HG03103 (cell line): ENCODE measurements at regions not wholly inside any gene's neighbourhood (a gene's known extent, or its start where the extent isn't known, plus 50 kb on each side); places are given as distances from the start of the nearest gene placed in this dataset.

ENCODE experiments used
- ATAC-seq: cut with Tn5 transposase; IDR thresholded peaks from one replicate; pipeline ENCODE4 v1.9.1; 2021; ENCODE audit warnings: low read depth; ENCODE audit not compliant: unreplicated experiment

DNA sequence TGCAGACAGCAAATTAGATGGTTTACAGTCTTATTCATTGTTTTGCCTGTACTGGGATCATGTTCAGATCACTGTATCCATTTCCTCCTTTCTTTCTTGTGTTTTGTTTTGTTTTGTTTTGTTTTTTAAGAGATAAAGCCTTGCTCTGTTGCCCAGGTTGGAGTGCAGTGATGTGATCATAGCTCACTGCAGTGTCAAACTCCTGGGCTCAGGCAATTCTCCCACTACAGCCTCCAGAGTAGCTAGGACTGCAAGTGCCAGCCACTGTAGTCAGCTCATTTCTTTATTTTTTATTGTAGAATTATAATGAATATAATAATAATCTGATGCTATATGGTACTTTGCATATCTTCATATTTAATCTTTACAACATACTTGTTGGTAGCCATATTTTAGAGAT, 403.7 kb upstream of the B3GALT2 start:
- ATAC-seq: no peak

DNA sequence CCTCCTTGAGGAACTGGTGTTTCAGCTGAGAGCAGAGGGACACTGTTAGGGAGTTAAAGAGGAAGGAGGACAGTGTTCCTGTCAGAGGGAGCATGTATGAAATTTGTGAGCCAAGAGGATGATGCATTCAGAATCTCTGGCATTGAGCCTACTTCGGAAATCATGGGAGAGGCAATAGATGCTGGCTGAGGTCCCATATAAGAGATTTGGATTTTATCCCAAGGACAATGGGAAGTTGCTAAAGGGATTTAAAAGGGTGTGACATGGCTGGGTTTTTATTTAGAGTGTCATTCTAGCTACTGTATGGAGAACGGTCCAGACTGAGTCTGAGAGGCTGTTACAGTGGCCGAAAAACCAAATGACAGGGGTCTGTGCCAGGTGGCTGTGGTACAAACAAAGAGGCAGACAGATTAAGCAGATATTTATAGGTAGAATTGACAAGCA, 403.2 kb upstream of the B3GALT2 start:
- ATAC-seq: no peak

DNA sequence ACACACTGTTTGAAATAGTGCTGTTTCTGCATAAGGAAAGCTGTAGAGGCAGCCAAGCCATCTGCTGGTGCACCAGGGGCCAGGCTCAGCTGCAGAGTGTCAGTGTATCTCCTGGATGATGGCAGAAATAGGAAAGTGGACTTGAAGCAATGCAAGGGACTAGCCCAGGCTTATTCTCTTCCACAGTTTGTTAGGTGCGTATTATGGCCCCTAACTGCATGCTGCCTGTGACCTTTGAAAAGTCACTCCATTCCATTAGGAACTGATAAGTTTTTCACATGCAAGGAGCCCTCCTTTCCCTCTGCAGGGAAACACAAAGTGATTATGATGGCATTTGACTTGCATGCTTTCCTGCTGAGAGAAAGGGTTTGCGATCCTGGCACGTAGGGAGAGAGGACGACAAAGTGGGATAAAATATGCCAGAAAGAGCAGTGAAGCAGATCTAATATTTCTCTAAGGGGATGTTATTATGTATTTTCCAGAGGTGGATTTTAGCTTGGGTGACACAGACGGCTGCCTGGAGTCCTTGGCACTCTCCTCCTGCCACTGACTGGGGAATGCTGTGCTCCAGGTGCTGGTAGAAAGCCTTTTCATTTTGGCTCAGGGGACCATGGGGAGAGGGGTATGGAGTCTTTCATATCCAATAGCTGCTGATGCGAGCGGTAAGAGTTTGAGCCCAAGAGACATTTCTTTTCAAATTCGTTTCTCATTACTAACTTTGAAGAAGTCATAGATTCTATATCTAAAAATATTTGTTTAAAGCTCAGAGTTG, 402.1 kb upstream of the B3GALT2 start:
- ATAC-seq: no peak

DNA sequence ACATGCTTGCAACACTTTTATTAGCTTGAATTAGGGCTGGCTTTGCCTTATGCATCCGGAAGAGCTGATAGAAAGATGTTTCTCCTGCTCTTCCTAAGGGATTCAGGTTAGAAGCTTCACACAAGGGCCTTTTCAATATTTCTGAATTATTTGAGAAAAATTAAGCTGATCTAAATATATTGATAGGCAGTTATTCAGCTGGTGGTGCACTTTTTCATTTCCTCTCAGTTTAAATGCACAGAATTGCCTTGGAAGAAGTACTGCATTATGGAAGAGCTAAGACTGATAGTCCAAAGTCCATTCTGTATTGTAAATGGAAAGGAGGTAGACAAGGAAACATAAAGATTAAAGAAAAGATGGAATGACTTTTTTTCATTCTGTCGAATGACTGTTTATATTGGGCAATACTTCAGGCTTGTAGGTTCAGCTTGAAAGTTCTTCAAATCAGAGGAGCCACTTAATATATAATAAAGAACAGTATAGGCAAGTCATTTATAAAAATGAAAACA, 398.4 kb upstream of the B3GALT2 start:
- no peak for ATAC-seq

DNA sequence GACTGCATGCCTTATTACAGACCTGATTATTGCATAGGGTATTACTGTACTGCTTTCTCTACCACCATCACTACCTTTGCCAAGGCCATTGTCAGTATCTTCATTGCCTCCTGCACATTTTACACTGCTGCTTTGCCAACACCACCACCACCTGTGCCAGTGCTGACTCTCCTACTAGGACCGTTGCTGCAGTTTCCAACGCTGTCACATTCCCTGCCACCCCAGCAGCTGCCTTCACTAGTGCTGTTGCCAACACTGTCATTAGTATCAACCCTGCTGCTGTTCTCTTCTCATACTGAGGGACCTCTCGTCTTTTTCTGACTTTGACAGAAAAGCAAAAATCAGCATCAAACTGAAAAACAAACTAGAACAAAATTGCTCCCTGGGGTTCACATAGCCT, 394.9 kb upstream of the B3GALT2 start:
- no peak for ATAC-seq

DNA sequence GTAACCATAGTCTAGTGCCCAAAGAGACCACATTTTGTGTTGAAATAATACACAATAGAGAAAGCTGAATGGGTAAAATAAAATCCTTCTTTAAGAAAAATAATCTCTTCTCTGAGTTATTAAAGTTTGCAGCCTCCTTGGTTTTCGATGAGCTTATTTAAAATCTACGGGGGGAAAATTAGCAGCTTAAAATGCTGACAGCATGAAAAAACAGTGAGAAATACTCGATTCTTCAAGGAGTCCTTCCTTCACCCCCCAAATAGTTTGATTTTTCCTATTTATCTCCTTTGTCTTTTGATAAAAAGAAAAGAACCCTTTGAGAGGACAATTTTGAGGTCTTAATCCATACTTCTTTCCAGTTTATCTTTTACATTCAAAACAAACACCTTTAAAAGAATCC, 394.0 kb upstream of the B3GALT2 start:
- no peak for ATAC-seq

DNA sequence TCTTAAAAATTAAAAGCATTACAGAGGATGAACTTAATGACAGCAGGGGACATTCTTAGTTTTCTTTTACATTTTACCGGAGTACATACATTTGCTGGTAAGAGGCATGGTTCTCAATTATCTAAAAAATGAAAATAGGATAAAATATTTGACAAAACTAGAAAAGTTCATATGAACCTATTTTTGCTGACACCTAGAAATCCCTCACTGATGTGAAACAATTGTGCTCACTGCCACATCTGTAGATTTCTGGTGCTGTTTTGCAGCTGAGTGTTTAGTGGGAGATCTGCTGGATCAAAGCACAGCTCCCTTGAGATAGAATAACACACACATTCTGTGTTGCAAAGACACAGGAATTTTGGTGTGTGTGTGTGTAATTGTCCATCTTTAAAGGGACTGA, 392.9 kb upstream of the B3GALT2 start:
- no peak for ATAC-seq

DNA sequence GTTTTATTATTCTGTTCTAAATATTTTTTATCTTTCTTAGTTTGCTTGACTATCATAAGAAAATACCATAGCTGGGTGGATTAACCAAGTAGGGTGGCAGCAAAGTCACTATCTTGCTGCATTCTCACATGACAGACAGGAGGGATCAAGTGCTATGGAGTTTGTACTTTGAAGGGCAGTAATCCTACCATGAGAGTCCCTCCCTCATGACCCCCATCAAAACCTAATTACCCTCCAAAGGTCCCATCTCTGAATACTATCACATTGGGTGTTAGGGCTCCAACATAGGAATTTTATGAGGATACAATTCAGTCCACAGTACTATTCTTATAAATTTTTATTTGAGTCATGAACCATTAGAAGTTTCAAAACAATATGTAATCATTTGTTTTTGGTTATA, 388.5 kb upstream of the B3GALT2 start:
- ATAC-seq: no peak

DNA sequence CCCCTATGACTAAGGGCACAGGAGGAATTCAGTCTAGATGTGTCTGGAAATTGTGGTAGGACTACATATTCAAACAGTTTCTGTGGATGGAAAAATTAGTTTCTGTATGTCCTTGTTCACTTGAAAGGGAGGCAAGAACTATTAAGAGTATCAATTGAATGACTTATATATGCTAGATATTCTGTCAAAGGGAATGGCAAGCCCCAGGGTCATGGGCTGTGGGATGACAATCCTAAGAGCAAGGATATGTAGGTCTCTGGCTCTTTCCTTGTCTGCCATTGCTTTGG, 383.5 kb upstream of the B3GALT2 start:
- no peak for ATAC-seq

DNA sequence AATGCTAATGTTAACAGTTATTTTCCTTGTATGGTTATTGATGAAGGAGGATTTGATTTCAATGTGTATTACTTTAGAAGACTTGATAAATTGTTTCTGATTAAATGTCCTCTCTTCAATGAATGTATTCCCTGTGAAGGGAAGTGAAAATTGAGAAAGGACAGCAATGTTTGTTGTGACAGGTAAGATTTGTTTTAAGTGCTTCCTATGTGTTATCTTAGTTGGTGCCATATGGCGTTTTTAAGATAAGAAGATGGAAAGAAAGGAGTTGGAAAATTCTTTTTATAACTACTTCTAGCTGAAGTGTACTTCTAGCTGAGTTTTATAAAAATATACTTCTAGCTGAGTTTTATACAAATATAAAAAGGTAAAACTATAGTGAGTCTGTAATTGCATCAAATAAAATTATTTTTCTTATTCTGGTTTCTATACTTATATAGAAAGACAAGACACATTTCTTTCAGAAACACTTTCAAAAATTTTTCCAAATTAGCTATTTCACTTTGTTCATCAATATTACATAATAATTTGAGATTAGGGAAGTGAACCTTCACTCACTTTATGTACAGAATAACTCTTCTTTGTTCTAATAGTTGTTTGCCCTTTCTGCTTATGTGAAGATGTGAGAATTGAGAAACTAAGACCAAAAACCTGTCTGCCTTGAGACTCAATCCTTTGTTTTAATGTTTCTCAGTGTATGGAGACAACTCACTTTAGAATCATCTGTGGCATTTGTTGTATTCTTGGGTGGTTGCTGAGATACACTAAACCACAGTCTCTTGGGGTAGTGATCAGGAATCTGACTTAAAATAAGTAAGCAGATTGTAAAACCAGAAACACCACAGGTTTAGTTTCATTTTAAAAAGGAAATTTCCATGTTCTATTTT, 382.9 kb upstream of the B3GALT2 start:
- ATAC-seq: no peak

DNA sequence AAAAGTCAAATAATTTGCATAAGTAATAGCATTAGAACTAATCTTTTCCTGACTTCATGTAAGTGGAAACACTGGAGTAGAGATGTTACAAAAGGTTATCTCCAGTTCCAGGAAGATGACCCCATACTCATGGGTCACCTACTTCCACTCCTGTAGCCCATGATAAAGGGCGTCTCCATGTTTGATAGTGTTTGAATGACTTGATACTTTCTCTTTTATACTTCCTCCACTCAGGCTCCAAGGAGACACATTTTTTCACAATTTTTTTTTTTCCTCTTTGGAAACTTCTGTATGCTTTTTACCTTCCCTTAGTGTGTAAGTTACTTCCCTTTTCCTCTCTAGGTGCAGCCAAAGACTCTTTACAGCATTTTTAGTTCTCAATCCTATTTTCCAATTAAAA, 382.1 kb upstream of the B3GALT2 start:
- no peak for ATAC-seq

DNA sequence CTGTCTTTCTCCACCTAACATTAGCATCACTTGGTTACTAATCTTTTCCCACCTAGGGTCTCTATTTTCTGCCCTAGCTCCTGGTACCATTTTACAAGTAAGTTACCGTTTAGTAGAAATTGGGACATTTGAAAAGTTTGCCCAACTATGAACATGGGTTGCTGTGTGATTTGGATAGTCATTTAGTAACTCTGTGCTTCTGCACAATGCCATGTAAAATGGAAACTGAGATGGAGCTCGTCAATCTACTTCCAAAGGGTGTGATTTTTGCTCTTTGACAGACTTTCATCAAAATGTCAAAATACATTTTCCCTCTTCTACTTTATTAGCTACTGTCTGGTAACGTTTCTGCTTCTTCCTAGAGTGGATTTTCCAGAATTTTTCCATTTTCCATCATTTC, 381.5 kb upstream of the B3GALT2 start:
- no peak for ATAC-seq

DNA sequence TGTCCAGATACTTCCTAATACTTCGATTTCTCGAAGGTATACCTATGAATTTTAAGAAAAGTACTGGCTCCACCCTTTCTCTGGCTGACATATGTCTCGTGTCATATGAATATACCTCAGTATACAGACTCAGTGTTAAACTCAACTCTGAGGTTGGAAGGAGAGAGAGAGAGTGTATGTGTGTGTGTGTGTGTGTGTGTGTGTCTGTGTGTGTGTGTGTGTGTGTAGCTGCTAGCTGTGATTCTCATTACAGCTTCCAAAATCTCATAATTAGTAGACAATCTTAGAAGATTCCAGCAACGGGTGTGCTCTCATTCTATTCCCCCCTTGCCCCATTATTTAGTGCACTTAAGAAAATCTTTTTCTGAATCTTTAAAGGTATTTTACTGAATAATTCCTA, 380.3 kb upstream of the B3GALT2 start:
- ATAC-seq: no peak

DNA sequence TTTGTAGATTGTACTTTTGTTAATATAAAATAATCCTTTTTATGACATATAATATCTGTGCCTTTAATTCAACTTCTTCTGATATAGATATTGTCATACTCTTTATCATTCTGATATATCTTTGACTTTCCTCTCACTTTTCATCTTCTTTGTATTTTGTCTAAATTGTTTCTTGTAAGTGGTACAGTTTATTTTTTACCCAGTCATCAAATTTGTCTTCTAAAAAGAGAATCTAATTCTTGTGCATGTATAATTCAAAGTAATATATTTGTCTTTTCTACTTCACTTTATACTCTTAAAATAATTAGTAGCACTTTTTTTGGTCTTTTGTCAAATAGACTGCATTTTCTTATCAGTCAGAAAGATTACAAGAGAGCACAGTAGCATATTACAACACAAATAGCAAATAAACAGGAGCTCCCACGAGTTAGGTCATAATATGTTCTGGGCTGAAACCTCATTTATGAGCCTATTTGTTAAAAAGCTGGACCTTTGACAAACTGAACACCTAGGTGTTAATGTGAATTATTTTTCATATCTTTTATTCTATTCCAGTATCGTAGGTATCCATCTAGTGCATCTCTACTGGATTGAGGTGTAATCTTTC, 379.7 kb upstream of the B3GALT2 start:
- ATAC-seq: no peak

DNA sequence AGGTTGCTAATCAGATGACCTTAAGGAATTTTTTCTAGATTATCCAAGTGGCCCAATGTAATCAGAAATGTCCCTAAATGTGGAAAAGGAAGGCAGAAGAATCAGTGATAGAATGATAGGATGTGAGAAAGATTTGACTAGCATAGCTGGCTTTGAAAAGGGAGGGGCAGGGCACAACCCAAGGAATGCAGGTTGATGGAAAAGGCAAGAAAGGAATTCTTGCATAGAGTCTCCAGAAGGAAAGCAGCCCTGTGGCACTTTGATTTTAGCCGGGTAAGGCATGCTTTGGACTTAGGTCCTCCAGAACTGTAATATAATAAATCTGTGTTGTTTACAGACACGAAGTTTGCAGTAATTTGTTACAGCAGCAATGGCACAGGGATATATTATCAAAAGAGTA, 375.7 kb upstream of the B3GALT2 start:
- ATAC-seq: no peak

DNA sequence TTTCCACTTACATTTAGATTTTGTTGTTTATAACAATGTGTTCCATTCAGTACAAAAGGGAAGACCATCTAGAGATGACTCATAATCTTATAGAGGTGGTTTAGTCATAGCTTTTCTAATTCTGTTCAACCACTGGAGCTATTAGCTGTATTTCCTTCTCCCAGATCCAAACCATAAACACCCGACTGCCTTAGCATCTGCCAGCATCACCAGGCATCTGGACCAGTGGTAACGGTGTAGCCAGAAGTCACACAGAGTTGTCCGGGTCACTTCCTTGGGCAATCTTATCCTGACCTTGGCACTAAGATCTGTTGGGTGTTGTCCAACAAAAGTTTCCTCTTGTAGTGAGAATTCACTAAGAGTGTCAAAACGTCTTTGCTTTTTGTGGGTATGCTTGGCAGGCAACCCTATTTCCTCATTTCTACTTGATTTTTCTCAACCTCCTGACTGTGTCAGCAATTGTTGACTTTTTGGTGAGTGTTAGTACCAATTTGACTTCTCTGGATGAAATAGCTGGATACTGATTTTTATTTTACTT, 372.1 kb upstream of the B3GALT2 start:
- no peak for ATAC-seq

DNA sequence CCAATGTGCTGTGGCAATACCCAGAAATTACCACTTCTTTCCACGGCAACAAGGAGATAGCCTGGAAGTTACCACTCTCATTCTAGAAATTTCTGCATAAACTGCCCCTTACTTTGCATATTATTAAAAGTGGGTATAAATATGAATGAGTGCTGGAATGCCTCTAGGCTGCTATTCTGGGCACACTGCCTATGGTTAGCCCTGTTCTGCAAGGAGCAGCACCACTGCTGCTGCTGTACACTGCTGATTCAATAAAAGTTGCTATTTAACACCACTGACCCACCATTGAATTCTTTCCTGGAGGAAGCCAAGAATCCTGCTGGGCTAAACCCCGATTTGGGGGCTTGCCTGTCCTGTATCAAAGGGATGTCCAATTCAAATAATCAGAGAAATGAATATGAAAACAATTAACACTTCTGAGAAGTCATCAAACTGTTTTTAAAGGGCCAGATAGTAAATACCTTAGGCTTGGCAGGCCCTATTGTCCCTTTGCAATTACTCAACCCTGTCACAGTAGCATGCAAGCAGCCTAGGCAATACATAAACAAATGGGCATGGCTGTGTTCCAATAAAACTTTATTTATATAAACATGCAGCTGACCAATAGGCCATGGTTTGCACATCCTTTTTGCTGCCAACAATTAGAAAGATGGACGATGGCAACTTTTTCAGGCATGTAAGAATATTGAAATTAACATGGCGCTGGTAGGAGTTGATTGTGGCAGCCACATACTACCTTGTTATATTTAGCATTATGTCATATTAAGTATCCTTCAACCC, 369.4 kb upstream of the B3GALT2 start:
- no peak for ATAC-seq

DNA sequence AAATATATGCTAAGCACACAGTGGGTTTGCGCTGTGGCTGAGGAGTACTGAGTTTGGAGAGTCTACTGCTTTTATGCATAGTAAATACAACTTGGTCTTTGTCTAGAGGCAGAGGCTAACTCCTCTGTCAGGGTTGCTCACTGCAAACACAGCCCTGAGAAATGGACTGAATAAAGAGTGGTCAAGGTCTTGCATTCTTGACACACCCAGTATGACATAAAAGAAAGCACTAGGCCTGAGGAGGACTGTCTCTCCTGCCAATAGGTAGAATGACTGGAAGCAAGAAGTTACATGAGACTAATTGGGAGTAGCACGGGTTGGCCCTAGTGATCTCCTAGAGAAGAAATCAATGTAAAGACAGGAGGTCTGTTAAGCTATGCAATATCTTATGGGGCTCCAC, 367.2 kb upstream of the B3GALT2 start:
- no peak for ATAC-seq

DNA sequence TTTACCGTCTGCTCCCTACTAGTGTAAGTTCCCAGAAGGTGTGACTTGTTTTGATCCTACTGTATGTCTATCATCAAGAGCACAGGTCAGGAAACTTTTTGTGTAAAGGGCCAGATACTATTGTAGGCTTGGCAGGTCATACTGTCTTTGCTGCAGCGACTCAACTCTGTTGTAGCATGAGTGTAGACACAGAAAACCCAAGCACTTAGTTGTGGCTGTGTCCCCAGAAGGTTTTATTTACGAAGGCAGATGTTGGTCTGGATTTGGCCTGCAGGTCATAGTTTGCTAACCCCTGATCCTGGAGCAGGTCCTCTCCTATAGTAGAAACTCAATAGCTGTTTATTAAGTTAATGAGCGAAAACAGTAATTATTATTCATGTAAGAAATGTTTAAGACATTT, 365.9 kb upstream of the B3GALT2 start:
- no peak for ATAC-seq

DNA sequence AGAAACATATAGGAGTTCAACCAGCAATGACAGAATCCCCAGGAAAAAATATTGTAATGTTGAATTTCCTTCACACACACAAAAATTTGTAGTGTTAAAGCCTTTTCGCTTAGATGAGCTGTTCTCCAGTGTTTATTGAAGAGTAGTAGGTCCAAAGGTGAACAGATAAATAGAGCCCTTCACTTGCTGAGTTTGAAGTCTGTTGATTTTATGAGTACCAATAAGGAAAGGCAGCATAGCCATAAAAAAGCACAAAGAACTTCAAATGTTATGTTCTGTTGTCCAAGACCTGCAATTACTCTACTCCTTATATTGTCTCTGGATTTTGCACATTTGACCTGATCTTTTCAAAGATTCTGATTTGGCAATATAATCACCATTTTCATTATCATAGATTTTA, 362.7 kb upstream of the B3GALT2 start:
- ATAC-seq: no peak

DNA sequence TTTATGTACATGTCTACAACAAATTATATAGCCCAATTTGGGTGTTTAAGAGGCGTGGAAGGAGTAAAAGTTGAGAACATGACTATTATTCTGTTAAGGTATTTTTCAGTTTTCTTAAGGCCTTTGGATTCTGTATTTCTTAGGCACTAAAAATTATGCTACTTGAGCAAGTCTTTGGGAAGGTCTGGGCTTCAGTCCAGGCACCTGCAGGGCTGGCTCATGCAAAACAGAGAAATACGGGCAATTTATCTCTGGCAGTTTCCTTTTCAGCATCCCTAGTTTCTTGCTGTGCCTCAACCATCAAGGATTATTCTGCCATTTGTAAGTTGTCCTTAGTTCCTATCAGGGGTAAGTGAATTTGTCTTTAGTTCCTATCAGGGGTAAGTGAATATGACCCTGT, 358.8 kb upstream of the B3GALT2 start:
- no peak for ATAC-seq
